ENCODE measurements at regions not wholly inside any gene's neighbourhood (a gene's known extent, or its start where the extent isn't known, plus 50 kb on each side); places are given as distances from the start of the nearest gene placed in this dataset.

GRCh38 chr4:74598611-74599325 lies 153.8 kb downstream of the AREG start:
- H3K4me3 ChIP-seq (ENCODE audit: low read depth, low read length), result no peak overlapping the region
- TF ChIP-seq, protein P1, sequence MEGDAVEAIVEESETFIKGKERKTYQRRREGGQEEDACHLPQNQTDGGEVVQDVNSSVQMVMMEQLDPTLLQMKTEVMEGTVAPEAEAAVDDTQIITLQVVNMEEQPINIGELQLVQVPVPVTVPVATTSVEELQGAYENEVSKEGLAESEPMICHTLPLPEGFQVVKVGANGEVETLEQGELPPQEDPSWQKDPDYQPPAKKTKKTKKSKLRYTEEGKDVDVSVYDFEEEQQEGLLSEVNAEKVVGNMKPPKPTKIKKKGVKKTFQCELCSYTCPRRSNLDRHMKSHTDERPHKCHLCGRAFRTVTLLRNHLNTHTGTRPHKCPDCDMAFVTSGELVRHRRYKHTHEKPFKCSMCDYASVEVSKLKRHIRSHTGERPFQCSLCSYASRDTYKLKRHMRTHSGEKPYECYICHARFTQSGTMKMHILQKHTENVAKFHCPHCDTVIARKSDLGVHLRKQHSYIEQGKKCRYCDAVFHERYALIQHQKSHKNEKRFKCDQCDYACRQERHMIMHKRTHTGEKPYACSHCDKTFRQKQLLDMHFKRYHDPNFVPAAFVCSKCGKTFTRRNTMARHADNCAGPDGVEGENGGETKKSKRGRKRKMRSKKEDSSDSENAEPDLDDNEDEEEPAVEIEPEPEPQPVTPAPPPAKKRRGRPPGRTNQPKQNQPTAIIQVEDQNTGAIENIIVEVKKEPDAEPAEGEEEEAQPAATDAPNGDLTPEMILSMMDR (IDR thresholded peaks at IDR 0.05; ENCODE audit: low read depth, low read length), result no peak
- DNase-seq (ENCODE audit: low read depth, low spot score), result no peak
- in situ Hi-C loops (cut with HindIII; ENCODE audit: low sequenced_read_pairs), result no loop called here

GRCh38 chr4:74603186-74603585 lies 158.2 kb downstream of the AREG start:
- no peak for DNase-seq (ENCODE audit: low read depth, low spot score)
- H3K4me3 ChIP-seq (ENCODE audit: low read depth, low read length), result no peak overlapping the region
- TF ChIP-seq, protein P1 (IDR thresholded peaks at IDR 0.05; ENCODE audit: low read depth, low read length), result no peak
- in situ Hi-C loops (cut with HindIII; ENCODE audit: low sequenced_read_pairs), result no loop called here

DNA sequence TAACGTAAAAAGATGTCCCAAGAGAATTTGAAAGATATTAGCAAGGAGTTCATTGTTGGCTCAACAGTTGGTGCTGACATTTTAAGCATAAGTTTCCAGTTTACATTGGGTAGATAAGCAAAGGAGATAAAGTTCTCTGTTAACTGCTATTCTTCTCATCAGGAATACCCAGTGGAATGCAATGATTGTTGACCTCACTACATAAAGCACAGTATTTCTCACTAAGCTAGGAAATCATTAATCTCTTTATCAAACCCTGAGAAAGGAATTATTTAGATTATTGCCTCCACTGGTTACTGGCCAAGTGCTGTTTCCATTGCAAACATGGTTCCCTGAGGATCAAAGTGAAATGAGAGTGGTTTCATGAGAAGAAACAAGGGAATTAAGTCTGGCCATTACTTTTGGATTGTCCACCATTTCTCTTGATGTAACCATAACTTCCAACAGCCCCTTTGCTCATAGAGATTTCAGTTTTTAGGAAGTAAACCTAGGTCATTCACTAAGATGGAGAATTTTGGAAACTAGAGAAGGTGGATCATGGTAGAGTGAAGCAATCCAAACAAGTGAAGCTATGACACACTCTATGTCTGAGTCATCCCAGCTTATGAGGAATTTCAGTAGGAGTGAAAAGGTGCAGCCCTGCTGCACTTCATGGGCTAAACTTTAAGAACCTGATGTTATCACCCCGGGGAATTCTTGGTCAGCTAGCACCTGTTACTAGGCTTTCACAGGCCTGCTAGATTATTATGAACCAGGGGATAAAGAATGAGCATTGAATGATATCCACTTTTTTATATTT lies 163.4 kb downstream of the AREG start:
- DNase-seq (ENCODE audit: low read depth, low spot score), result no peak
- in situ Hi-C loops (cut with HindIII; ENCODE audit: low sequenced_read_pairs), result no loop called here
- TF ChIP-seq, protein P1 (IDR thresholded peaks at IDR 0.05; ENCODE audit: low read depth, low read length), result no peak

DNA sequence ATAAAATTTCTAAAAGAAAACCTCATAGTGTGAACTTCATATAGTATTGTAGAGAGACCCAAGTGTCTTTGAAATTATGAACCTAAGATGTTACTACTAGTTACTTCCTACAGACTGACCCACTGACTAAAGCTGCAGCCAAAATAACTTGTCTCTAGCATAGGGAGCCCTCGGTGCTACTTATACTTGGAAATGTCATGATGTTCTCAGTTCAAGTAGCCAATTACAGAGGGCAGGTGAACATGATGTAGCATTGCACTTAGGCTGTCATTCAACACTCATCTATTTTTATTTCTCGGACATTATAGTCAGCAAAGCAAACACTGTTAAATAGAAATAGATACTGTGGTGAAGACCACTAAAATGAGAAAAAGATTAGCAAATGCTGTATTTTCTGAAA lies 165.6 kb downstream of the AREG start:
- TF ChIP-seq, protein P1 (IDR thresholded peaks at IDR 0.05; ENCODE audit: low read depth, low read length), result no peak
- H3K4me3 ChIP-seq (ENCODE audit: low read depth, low read length), result no peak overlapping the region
- DNase-seq (ENCODE audit: low read depth, low spot score), result no peak
- in situ Hi-C loops (cut with HindIII; ENCODE audit: low sequenced_read_pairs), result no loop called here

More for the DNA sequence above, 163.4 kb downstream of the AREG start:
- no peak overlapping the region for H3K4me3 ChIP-seq (ENCODE audit: low read depth, low read length)

DNA sequence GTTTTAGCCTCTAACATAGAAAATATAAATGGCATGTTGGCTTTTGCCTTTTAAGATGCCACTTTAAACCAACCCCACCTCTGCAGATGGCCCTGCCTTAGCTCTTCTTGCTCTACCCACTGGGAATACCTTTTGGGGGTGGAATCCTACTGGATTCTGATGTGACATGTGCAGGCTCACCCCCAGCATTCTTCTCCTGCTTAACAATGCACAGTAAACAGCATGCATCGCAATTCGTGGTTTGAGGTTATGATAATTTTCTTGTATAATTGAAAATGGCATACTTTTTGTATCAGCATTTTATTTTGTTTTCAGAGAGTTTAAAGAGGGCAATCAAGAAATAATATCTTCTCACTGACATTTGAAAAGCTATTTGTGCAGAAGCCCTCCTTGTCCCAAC lies 167.9 kb downstream of the AREG start:
- DNase-seq (ENCODE audit: low read depth, low spot score), result no peak
- no peak overlapping the region for H3K4me3 ChIP-seq (ENCODE audit: low read depth, low read length)
- TF ChIP-seq, protein P1 (IDR thresholded peaks at IDR 0.05; ENCODE audit: low read depth, low read length), result no peak
- in situ Hi-C loops (cut with HindIII; ENCODE audit: low sequenced_read_pairs), result no loop called here

DNA sequence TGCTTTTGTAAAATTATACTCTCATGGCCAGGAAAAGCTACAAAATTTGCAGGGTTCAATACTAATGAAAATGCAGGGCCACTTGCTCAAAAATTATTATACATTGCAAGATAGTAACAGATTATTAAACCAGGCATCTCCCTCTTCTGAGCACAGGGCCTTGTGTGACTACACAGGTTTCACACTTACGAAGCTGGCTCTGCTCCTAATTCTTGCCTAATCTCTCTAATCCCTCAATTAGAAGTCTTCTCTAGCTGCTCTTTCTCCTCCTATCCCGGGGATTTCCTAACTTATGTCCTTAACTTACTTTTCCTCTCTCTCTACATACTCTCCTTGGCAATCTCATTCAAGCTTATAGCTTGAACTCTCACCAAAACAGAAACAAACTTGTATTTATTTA lies 168.3 kb downstream of the AREG start:
- TF ChIP-seq, protein P1 (IDR thresholded peaks at IDR 0.05; ENCODE audit: low read depth, low read length), result no peak
- DNase-seq (ENCODE audit: low read depth, low spot score), result no peak
- in situ Hi-C loops (cut with HindIII; ENCODE audit: low sequenced_read_pairs), result no loop called here
- no peak overlapping the region for H3K4me3 ChIP-seq (ENCODE audit: low read depth, low read length)

Measured in astrocyte of the spinal cord (primary cell).